Smooth muscle cell (in vitro differentiated cells): ENCODE measurements at regions not wholly inside any gene's neighbourhood (a gene's known extent, or its start where the extent isn't known, plus 50 kb on each side); places are given as distances from the start of the nearest gene placed in this dataset.

ENCODE experiments used
- DNase-seq: peaks from one replicate; lab custom pipeline; 2025; ENCODE audit not compliant: unreplicated experiment; lab: John Stamatoyannopoulos, UW
- H2AFZ ChIP-seq: fragments of 200-600 bp; sonication (generic); 2 replicates; pipeline ENCODE4 v1.6.0; 2016; ENCODE audit warnings: antibody characterized with exemption, low read depth, mild to moderate bottlenecking
- H3F3A ChIP-seq: fragments of 200-600 bp; sonication (generic); 2 replicates; pipeline ENCODE4 v1.6.0; 2017; ENCODE audit warnings: antibody characterized with exemption, low read depth
- H3K27ac ChIP-seq: fragments of 200-600 bp; sonication (generic); 2 replicates; pipeline ENCODE4 v1.5.1; 2016; ENCODE audit warnings: low read depth, mild to moderate bottlenecking
- H3K27me3 ChIP-seq: fragments of 200-600 bp; sonication (generic); 2 replicates; pipeline ENCODE4 v1.6.1; 2016; ENCODE audit warnings: low read depth, mild to moderate bottlenecking
- H3K36me3 ChIP-seq: fragments of 200-600 bp; sonication (generic); 2 replicates; pipeline ENCODE4 v1.5.1; 2016; ENCODE audit warnings: low read depth
- H3K4me1 ChIP-seq: fragments of 200-600 bp; sonication (generic); 2 replicates; pipeline ENCODE4 v1.5.1; 2016; ENCODE audit warnings: low read depth
- H3K4me2 ChIP-seq: fragments of 200-600 bp; sonication (generic); 2 replicates; pipeline ENCODE4 v1.6.0; 2016; ENCODE audit warnings: mild to moderate bottlenecking
- H3K4me3 ChIP-seq: fragments of 200-600 bp; sonication (generic); 2 replicates; pipeline ENCODE4 v1.5.1; 2016; ENCODE audit warnings: mild to moderate bottlenecking
- H3K79me2 ChIP-seq: fragments of 200-600 bp; sonication (generic); 2 replicates; pipeline ENCODE4 v1.6.0; 2016; ENCODE audit warnings: low read depth, mild to moderate bottlenecking
- H3K9ac ChIP-seq: fragments of 200-600 bp; sonication (generic); 2 replicates; pipeline ENCODE4 v1.6.0; 2016; ENCODE audit warnings: low read depth
- H3K9me3 ChIP-seq: fragments of 200-600 bp; sonication (generic); replicated peaks from 2 replicates; pipeline ENCODE4 v1.5.1; 2016; ENCODE audit warnings: low read depth
- H4K20me1 ChIP-seq: fragments of 200-600 bp; sonication (generic); 2 replicates; pipeline ENCODE4 v1.6.0; 2016; ENCODE audit warnings: low read depth
- CTCF ChIP-seq: fragments of 200-600 bp; sonication (generic); IDR thresholded peaks from 2 replicates; pipeline ENCODE4 v1.5.1; 2017; ENCODE audit warnings: borderline replicate concordance, mild to moderate bottlenecking, antibody characterized with exemption; ENCODE audit not compliant: insufficient read depth, poor library complexity, severe bottlenecking
- WGBS: methylation state at CpG from one replicate; pipeline ENCODE4 v1.1.7; 2016; ENCODE audit warnings: low lambda C conversion rate; 5-methylcytosine and 5-hydroxymethylcytosine counted together

GRCh38 chr5:86807046-86808031 lies 189.6 kb downstream of the COX7C start:
- no peak overlapping the region for H3K9ac ChIP-seq
- H3K36me3 ChIP-seq = no peaks in the 10 kb centered on the region
- no peaks in the 10 kb centered on the region for H4K20me1 ChIP-seq
- H3K4me1 ChIP-seq = no peaks in the 10 kb centered on the region
- DNase-seq = no peak
- 84% methylated on average over 3 of the region's 3 CpGs for WGBS
- no peak overlapping the region for H3K4me2 ChIP-seq
- no peak for TF ChIP-seq CTCF
- no peaks in the 10 kb centered on the region for H3F3A ChIP-seq
- no peaks in the 10 kb centered on the region for H3K27me3 ChIP-seq
- no peaks in the 10 kb centered on the region for H3K79me2 ChIP-seq
- no peaks in the 10 kb centered on the region for H3K9me3 ChIP-seq
- no peak overlapping the region for H3K27ac ChIP-seq
- H3K4me3 ChIP-seq = no peak overlapping the region
- H2AFZ ChIP-seq = no peak overlapping the region

GRCh38 chr5:86814315-86814714 lies 196.6 kb downstream of the COX7C start:
- no peaks in the 10 kb centered on the region for H3K27me3 ChIP-seq
- no peaks in the 10 kb centered on the region for H3F3A ChIP-seq
- no peaks in the 10 kb centered on the region for H3K79me2 ChIP-seq
- no peak overlapping the region for H2AFZ ChIP-seq
- no peak overlapping the region for H3K4me3 ChIP-seq
- TF ChIP-seq CTCF = no peak
- no peaks in the 10 kb centered on the region for H4K20me1 ChIP-seq
- H3K9me3 ChIP-seq = no peaks in the 10 kb centered on the region
- no peaks in the 10 kb centered on the region for H3K36me3 ChIP-seq
- no peak overlapping the region for H3K9ac ChIP-seq
- 92% methylated on average over 1 of the region's 1 CpG for WGBS
- H3K4me1 ChIP-seq = no peaks in the 10 kb centered on the region
- H3K4me2 ChIP-seq = no peak overlapping the region
- no peak overlapping the region for H3K27ac ChIP-seq
- no peak for DNase-seq

- Histone ChIP-seq H3K4me2 (no peak overlapping the region), H2AFZ (no peak overlapping the region), H3K9ac (no peak overlapping the region), H3K27ac (no peak overlapping the region), H3K36me3 (no peaks in the 10 kb centered on the region), H3K27me3 (no peaks in the 10 kb centered on the region), H3K79me2 (no peaks in the 10 kb centered on the region), H3K4me3 (no peak overlapping the region), H3K4me1 (no peaks in the 10 kb centered on the region), H3F3A (no peaks in the 10 kb centered on the region), H4K20me1 (no peaks in the 10 kb centered on the region), H3K9me3 (no peaks in the 10 kb centered on the region)
- TF ChIP-seq CTCF = no peak
- no peak for DNase-seq
Observed at GRCh38 chr5:86814907-86815306, 197.2 kb downstream of the COX7C start.

- no peak overlapping the region for H3K27ac ChIP-seq
Observed at GRCh38 chr5:86824637-86825036, 206.9 kb downstream of the COX7C start.

More at GRCh38 chr5:86824637-86825036, 206.9 kb downstream of the COX7C start:
- H3K9ac ChIP-seq = no peak overlapping the region
- no peak overlapping the region for H3K4me2 ChIP-seq
- no peaks in the 10 kb centered on the region for H3K36me3 ChIP-seq
- H3K27me3 ChIP-seq = no peaks in the 10 kb centered on the region
- no peaks in the 10 kb centered on the region for H3K4me1 ChIP-seq
- no peaks in the 10 kb centered on the region for H3F3A ChIP-seq
- TF ChIP-seq CTCF = no peak
- no peaks in the 10 kb centered on the region for H4K20me1 ChIP-seq
- no peak overlapping the region for H3K4me3 ChIP-seq
- no peak for DNase-seq
- no peaks in the 10 kb centered on the region for H3K9me3 ChIP-seq
- WGBS = 84% methylated on average over 2 of the region's 2 CpGs
- H2AFZ ChIP-seq = no peak overlapping the region
- H3K79me2 ChIP-seq = no peaks in the 10 kb centered on the region
